TTC549 (cell line): ENCODE measurements at regions not wholly inside any gene's neighbourhood (a gene's known extent, or its start where the extent isn't known, plus 50 kb on each side); places are given as distances from the start of the nearest gene placed in this dataset.
A peak's percentile ranks its signal among the peaks of the same experiment; 100 is the strongest.
"Not testable (repeated sequence)": the region's sequence is repeated elsewhere in the genome, so short reads cannot be mapped to it uniquely, and the experiment has no call there.

Experiments used
- FAIRE-seq: peaks from 2 replicates; lab custom pipeline; 2012; peaks lifted over from hg19 to GRCh38; lab: Jason Lieb, UNC

GRCh38 chr1:73770109-73770905 lies 427.7 kb downstream of the LRRIQ3 start:
- FAIRE-seq: no peak

GRCh38 chr1:73766786-73767348 lies 431.1 kb downstream of the LRRIQ3 start:
- FAIRE-seq: no peak

- no peak for FAIRE-seq
These were observed 432.3 kb downstream of the LRRIQ3 start for GRCh38 chr1:73765551-73766233.

GRCh38 chr1:73761559-73761958 lies 436.4 kb downstream of the LRRIQ3 start:
- no peak for FAIRE-seq

GRCh38 chr1:73759011-73759410 lies 439.0 kb downstream of the LRRIQ3 start:
- FAIRE-seq: no peak

GRCh38 chr1:73756817-73757216 lies 441.2 kb downstream of the LRRIQ3 start:
- FAIRE-seq: no peak

- FAIRE-seq: no peak
These were observed 442.3 kb downstream of the LRRIQ3 start for GRCh38 chr1:73755649-73756048.

- FAIRE-seq: no peak
These were observed 448.0 kb downstream of the LRRIQ3 start for GRCh38 chr1:73749996-73750395.

GRCh38 chr1:73744985-73745384 lies 453.0 kb downstream of the LRRIQ3 start:
- no peak for FAIRE-seq

- no peak for FAIRE-seq
These were observed 461.9 kb downstream of the LRRIQ3 start for GRCh38 chr1:73736125-73736524.

GRCh38 chr1:73727036-73727435 lies 470.9 kb downstream of the LRRIQ3 start:
- no peak for FAIRE-seq

GRCh38 chr1:73722055-73722454 lies 475.9 kb downstream of the LRRIQ3 start:
- no peak for FAIRE-seq

GRCh38 chr1:73717976-73718375 lies 480.0 kb downstream of the LRRIQ3 start:
- FAIRE-seq: no peak

- no peak for FAIRE-seq
These were observed 486.9 kb downstream of the LRRIQ3 start for GRCh38 chr1:73711089-73711488.

GRCh38 chr1:73701826-73702225 lies 496.1 kb downstream of the LRRIQ3 start:
- FAIRE-seq: no peak

GRCh38 chr1:73676186-73676585 lies 521.8 kb downstream of the LRRIQ3 start:
- no peak for FAIRE-seq

GRCh38 chr1:73674945-73675561 lies 522.9 kb downstream of the LRRIQ3 start:
- peak; percentile 32 for FAIRE-seq

- no peak for FAIRE-seq
These were observed 524.0 kb downstream of the LRRIQ3 start for GRCh38 chr1:73673971-73674370.

GRCh38 chr1:73671530-73671929 lies 526.4 kb downstream of the LRRIQ3 start:
- no peak for FAIRE-seq

- not testable (repeated sequence) for FAIRE-seq
These were observed 530.0 kb downstream of the LRRIQ3 start for GRCh38 chr1:73667959-73668358.

GRCh38 chr1:73662526-73662925 lies 535.5 kb downstream of the LRRIQ3 start:
- FAIRE-seq: no peak

- no peak for FAIRE-seq
These were observed 538.8 kb downstream of the LRRIQ3 start for GRCh38 chr1:73659136-73659535.

- FAIRE-seq: no peak
These were observed 543.3 kb downstream of the LRRIQ3 start for GRCh38 chr1:73654714-73655113.
